ENCODE measurements at regions not wholly inside any gene's neighbourhood (a gene's known extent, or its start where the extent isn't known, plus 50 kb on each side); places are given as distances from the start of the nearest gene placed in this dataset.
"Not testable (repeated sequence)": the region's sequence is repeated elsewhere in the genome, so short reads cannot be mapped to it uniquely, and the experiment has no call there.

DNA sequence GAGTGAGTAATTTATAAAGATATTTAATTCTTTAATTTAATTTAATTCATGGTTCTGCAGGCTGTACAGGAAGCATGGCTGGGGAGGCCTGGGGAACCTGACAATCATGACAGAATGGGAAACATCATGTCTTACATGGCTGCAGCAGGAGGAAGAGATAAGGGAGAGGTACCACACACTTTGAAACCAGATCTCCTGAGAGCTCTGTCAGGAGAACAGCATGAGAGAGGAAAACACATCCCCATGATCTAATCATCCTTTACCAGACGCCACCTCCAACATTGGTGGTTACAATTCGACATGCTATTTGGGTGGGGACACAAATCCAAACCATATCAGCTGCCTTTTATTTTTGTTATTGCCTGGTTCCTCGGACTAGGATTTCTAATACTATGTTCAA is 928.6 kb downstream of the TMEM121 start:
- intact Hi-C loops (cut with DNase I; ENCODE audit: low total_unique reads): no loop called here
- H3K9me3 ChIP-seq: no peaks in the 10 kb centered on the region
- DNase-seq: no peak
- WGBS, 2 donors: 44 to 48% methylated on average over 3 of the region's 3 CpGs
- no peak for TF ChIP-seq POLR2A (IDR thresholded peaks at IDR 0.05)
- TF ChIP-seq, protein P1, sequence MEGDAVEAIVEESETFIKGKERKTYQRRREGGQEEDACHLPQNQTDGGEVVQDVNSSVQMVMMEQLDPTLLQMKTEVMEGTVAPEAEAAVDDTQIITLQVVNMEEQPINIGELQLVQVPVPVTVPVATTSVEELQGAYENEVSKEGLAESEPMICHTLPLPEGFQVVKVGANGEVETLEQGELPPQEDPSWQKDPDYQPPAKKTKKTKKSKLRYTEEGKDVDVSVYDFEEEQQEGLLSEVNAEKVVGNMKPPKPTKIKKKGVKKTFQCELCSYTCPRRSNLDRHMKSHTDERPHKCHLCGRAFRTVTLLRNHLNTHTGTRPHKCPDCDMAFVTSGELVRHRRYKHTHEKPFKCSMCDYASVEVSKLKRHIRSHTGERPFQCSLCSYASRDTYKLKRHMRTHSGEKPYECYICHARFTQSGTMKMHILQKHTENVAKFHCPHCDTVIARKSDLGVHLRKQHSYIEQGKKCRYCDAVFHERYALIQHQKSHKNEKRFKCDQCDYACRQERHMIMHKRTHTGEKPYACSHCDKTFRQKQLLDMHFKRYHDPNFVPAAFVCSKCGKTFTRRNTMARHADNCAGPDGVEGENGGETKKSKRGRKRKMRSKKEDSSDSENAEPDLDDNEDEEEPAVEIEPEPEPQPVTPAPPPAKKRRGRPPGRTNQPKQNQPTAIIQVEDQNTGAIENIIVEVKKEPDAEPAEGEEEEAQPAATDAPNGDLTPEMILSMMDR (IDR thresholded peaks at IDR 0.05): no peak
- H3K4me3 ChIP-seq: no peak overlapping the region
- no peaks in the 10 kb centered on the region for H3K36me3 ChIP-seq (ENCODE audit: low read depth, missing control alignments)
- H3K27ac ChIP-seq: no peak overlapping the region
- H3K4me1 ChIP-seq: no peaks in the 10 kb centered on the region
- H3K27me3 ChIP-seq: no peaks in the 10 kb centered on the region

DNA sequence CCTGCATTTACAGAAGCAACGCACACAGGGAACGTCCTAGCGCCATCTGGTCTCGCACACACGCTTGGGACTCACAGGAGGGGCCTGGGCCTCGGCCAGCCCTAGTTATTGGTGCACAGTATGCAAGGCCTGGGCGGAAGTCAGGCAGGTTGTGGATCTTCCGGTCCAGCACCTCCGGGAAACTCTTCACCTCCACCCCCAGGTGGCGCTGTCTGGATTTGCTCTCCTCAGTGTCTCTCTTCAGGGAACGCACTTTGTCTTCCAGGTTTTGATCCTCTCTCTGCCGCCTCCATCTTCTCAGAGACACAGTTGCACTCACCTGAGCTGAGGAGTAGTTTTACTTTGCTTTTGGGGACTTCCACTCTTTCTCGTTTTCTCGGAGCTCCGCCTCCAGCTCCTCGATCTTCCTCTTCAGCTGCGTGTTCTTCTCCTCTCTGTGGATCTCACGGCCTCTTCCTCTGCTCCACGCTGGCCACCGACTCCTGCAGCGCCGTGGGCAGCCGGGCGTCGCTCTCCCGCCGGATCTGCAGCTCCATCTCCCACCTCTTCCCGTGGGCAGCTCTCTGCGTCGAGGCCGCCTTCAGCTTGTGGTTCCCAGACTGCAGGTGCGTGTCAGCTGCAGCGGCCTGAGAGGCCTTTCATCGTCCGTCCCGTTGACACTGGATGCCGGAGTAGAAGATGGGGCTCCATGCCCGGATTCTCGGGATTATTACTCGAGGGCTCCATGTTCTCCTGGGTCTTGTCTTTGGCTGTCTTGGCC is 933.8 kb downstream of the TMEM121 start:
- no peak overlapping the region for H3K27ac ChIP-seq
- no peaks in the 10 kb centered on the region for H3K4me1 ChIP-seq
- no peaks in the 10 kb centered on the region for H3K27me3 ChIP-seq
- no peaks in the 10 kb centered on the region for H3K36me3 ChIP-seq (ENCODE audit: low read depth, missing control alignments)
- TF ChIP-seq, protein P1 (IDR thresholded peaks at IDR 0.05): peak; percentile 43 to 62 (median 56)
- no peak for TF ChIP-seq POLR2A (IDR thresholded peaks at IDR 0.05)
- intact Hi-C loops (cut with DNase I; ENCODE audit: low total_unique reads): no loop called here
- H3K9me3 ChIP-seq: no peaks in the 10 kb centered on the region
- DNase-seq: peak; percentile 82
- H3K4me3 ChIP-seq: peak overlapping the region; percentile 5 to 41
- WGBS, 2 donors: 58 to 62% methylated on average over 40 of the region's 40 CpGs

- Histone ChIP-seq H3K4me3 (peak overlapping the region in 1 of 2 donors; percentile 41), H3K27me3 (no peaks in the 10 kb centered on the region), H3K9me3 (no peaks in the 10 kb centered on the region), H3K36me3 (ENCODE audit: low read depth, missing control alignments) (no peaks in the 10 kb centered on the region), H3K4me1 (no peaks in the 10 kb centered on the region), H3K27ac (no peak overlapping the region)
- intact Hi-C loops (cut with DNase I; ENCODE audit: low total_unique reads): no loop called here
- no peak for DNase-seq
- 70 to 76% methylated on average over 23 to 25 of the region's 25 CpGs for WGBS, 2 donors
- TF ChIP-seq POLR2A (IDR thresholded peaks at IDR 0.05): no peak
- TF ChIP-seq, protein P1 (IDR thresholded peaks at IDR 0.05): no peak
Measured at GRCh38 chr14:106460916-106461315, 934.5 kb downstream of the TMEM121 start.

- H3K36me3 ChIP-seq (ENCODE audit: low read depth, missing control alignments); DNase-seq; H3K4me3 ChIP-seq; H3K4me1 ChIP-seq; H3K27ac ChIP-seq; H3K9me3 ChIP-seq; H3K27me3 ChIP-seq; intact Hi-C loops (cut with DNase I; ENCODE audit: low total_unique reads): not testable (repeated sequence)
- 37 to 55% methylated on average over 4 of the region's 4 CpGs for WGBS, 2 donors
Measured at GRCh38 chr14:106466483-106466882, 940.1 kb downstream of the TMEM121 start.

DNA sequence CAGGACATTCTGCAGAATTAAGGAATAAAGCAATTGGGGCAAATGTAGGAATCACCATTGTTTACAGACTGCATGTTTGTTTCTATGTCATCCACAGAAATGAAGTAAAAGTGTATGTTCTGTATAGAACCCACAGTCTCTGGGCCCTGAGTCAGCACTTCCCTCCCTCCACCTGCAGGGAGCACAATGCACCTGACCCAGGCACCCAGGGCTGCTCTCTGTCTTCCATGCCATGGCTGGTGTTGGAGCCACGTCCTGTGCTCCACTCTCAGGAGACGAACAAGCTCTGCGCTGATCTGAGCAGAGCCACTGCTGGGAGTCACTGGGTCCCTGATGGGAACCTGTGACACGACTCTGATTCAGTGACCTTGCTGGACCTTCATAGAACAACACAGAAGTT is 942.5 kb downstream of the TMEM121 start:
- H3K4me1 ChIP-seq; H3K9me3 ChIP-seq; H3K27ac ChIP-seq; intact Hi-C loops (cut with DNase I; ENCODE audit: low total_unique reads); H3K36me3 ChIP-seq (ENCODE audit: low read depth, missing control alignments); DNase-seq; H3K27me3 ChIP-seq; H3K4me3 ChIP-seq: not testable (repeated sequence)
- 66 to 67% methylated on average over 4 of the region's 4 CpGs for WGBS, 2 donors

GRCh38 chr14:106470028-106470427 is 943.6 kb downstream of the TMEM121 start:
- H3K9me3 ChIP-seq; DNase-seq; H3K4me3 ChIP-seq; H3K4me1 ChIP-seq; intact Hi-C loops (cut with DNase I; ENCODE audit: low total_unique reads); H3K36me3 ChIP-seq (ENCODE audit: low read depth, missing control alignments); H3K27me3 ChIP-seq; H3K27ac ChIP-seq: not testable (repeated sequence)
- 54 to 58% methylated on average over 2 to 3 of the region's 3 CpGs for WGBS, 2 donors

- 73 to 78% methylated on average over 6 of the region's 6 CpGs for WGBS, 2 donors
- H3K4me3 ChIP-seq; H3K4me1 ChIP-seq; H3K27me3 ChIP-seq; DNase-seq; H3K27ac ChIP-seq; H3K9me3 ChIP-seq; H3K36me3 ChIP-seq (ENCODE audit: low read depth, missing control alignments); intact Hi-C loops (cut with DNase I; ENCODE audit: low total_unique reads): not testable (repeated sequence)
Measured at GRCh38 chr14:106474261-106475028, 948.1 kb downstream of the TMEM121 start.

- intact Hi-C loops (cut with DNase I; ENCODE audit: low total_unique reads); H3K27ac ChIP-seq; H3K9me3 ChIP-seq; H3K4me3 ChIP-seq; H3K27me3 ChIP-seq; DNase-seq; H3K4me1 ChIP-seq; H3K36me3 ChIP-seq (ENCODE audit: low read depth, missing control alignments): not testable (repeated sequence)
- WGBS, 2 donors: 69 to 75% methylated on average over 3 of the region's 3 CpGs
Measured at GRCh38 chr14:106475214-106475613, 948.8 kb downstream of the TMEM121 start.

DNA sequence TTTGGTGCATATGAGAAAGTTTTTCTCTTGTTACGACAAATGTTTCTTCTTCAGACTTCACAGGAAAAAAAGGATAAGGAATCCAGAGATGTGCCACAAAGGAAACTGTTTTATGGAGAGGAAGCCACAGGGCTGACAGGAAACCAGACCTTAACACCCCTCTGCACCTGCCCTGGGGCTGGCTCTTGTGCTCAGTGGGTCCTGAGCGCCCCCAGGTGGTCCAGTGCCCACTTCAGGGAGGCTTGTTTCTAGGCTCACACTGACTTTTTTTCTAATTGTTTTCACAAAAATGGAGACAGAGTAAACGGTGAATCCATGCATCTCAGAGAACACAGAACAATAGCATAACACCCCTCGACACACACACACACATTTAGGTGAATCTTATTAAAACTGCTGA is 951.2 kb downstream of the TMEM121 start:
- DNase-seq; H3K36me3 ChIP-seq (ENCODE audit: low read depth, missing control alignments); H3K9me3 ChIP-seq; H3K4me3 ChIP-seq; H3K27ac ChIP-seq; H3K27me3 ChIP-seq; H3K4me1 ChIP-seq; intact Hi-C loops (cut with DNase I; ENCODE audit: low total_unique reads): not testable (repeated sequence)
- no CpG with 5 or more reads among the region's 4 CpGs for WGBS, 2 donors

Data from testis (tissue), 2 donors.